ENCODE measurements at regions not wholly inside any gene's neighbourhood (a gene's known extent, or its start where the extent isn't known, plus 50 kb on each side); places are given as distances from the start of the nearest gene placed in this dataset.
"Not testable (repeated sequence)": the region's sequence is repeated elsewhere in the genome, so short reads cannot be mapped to it uniquely, and the experiment has no call there.

DNA sequence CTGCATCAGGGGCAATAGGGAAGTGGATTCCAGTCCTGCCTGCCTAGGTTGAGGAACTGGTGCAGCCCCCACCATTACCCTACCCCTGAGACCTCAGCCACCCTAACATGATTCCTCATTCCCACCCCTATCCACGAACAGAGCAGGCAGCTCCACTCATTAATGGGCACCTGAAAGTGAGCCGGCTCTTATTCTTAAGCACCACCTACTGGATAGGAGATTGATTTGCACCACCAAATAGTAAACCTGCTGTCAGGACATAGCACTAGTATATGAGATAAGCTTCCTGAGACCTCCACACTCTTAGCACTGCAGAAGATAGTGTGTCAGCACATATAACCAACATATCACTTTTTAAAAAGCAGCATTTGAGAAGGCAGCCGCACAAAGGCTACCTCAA is 573.2 kb downstream of the SOX5 start:
- no peak for DNase-seq (ENCODE audit: insufficient read length, low spot score)
- no peak for TF ChIP-seq POLR2A (IDR thresholded peaks at IDR 0.05; ENCODE audit: low read depth, low read length)
- no peak for FAIRE-seq

DNA sequence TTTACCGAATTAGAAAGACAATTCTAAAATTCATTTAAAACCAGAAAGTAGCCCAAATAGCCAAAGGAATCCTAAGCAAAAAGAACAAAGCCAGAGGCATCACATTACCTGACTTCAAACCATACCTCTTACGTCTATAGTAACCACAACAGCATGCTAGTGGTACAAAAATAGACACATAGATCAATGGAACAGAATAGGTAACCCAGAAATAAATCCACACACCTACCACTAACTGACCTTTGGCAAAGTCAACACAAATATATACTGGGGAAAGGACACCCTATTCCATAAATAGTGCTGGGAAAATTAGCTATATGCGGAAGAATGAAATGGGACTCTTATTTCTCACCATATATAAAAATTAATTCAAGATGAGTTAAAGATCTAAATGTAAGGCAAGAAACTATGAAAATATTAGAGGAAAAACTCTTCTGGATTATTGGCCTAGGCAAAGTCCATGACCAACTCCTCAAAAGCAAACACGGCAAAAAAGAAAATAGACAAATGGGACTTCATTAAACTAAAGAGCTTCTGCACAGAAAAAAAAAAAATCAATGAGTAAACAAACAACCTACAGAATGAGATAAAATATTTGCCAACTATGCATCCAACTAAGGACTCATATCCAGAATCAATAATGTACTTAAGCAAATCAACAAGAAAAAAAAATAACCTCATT is 568.9 kb downstream of the SOX5 start:
- DNase-seq (ENCODE audit: insufficient read length, low spot score) (no peak), FAIRE-seq (no peak)
- no peak for TF ChIP-seq POLR2A (IDR thresholded peaks at IDR 0.05; ENCODE audit: low read depth, low read length)

DNA sequence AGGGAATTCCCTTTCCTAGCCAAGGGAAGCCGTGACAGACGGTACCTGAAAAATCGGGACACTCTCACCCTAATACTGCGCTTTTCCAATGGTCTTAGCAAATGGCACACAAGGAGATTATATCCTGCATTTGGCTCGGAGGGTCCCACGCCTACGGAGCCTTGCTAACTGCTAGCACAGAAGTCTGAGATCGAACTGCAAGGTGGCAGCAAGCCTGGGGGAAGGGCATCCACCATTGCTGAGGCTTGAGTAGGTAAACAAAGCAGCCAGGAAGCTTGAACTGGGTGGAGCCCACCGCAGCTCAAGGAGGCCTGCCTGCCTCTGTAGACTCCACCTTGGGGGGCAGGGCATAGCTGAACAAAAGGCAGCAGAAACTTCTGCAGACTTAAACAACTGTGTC is 560.6 kb downstream of the SOX5 start:
- not testable (repeated sequence) for DNase-seq (ENCODE audit: insufficient read length, low spot score); FAIRE-seq

DNA sequence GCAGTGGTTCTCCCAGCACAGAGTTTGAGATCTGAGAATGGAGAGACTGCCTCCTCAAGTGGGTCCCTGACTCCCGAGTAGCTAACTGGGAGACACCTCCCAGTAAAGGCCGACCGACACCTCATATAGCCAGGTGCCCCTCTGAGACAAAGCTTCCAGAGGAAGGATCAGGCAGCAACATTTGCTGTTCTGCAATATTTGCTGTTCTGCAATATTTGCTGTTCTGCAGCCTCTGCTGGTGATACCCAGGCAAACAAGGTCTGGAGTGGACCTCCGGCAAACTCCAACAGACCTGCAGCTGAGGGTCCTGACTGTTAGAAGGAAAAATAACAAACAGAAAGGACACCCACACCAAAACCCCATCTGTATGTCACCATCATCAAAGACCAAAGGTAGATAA is 560.2 kb downstream of the SOX5 start:
- not testable (repeated sequence) for DNase-seq (ENCODE audit: insufficient read length, low spot score); FAIRE-seq

DNA sequence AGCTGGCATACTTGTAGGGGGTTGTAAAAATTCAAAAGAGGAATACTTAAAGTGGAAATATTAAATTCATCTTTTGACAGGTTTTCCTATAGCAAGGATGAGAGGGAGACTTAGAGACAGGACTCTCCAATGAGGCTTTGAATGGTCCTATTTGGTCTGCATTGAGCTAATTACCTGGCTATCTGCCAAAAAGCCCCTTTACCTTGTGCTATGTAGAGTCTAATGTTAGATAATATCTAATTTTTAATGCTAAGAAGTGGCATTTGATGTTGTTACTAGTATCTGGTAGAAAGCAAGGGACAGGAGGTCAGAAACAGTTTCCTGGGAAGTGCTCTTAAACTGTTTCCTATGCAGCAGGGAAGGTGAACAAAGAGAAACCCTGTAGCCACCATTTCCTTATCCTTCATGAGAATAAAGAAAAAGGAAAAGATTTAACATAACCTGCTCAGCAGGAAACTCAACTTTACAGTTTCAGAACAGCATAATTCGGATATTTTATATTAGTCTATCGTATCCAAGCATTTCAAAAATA is 550.0 kb downstream of the SOX5 start:
- FAIRE-seq (no peak), DNase-seq (ENCODE audit: insufficient read length, low spot score) (no peak)
- TF ChIP-seq POLR2A (IDR thresholded peaks at IDR 0.05; ENCODE audit: low read depth, low read length) = no peak

DNA sequence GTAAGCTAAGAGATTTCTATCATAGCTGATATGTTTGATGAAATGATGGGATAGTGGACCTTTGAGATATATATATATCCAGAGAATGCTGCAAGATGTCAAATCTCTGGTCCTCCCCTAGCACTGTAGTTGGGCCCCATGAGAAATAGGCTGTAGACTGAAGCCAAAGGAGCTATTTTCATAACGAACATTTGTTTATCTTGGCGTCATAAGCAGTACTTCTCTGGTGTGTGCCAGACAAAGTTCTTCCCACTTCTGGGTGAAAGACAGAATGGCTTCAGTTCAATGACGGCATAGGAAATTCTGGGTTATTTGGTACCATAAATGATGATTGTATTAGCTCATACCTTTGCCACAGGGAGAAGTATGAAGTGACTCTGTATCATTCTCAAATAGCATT is 534.3 kb downstream of the SOX5 start:
- no peak for TF ChIP-seq POLR2A (IDR thresholded peaks at IDR 0.05; ENCODE audit: low read depth, low read length)
- FAIRE-seq = no peak
- no peak for DNase-seq (ENCODE audit: insufficient read length, low spot score)

DNA sequence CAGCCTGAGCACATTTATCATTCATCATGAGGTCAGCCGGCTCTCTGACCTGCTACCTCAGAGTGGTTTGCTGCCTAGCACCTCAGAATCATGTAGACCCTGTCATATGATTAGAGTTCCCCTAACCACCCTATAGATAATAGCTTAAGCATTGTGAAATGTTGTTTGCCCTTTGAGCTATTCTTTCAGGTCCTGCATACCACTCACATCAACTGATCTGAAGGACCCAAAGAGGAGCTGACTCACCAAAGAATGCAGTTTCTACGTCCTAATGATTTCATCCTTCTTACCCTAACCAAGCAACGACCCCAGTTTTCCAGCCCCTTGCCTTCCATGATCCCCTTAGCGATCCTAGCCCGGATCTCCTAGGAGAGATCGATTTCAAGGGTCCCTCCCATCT is 527.9 kb downstream of the SOX5 start:
- no peak for DNase-seq (ENCODE audit: insufficient read length, low spot score)
- no peak for TF ChIP-seq POLR2A (IDR thresholded peaks at IDR 0.05; ENCODE audit: low read depth, low read length)
- FAIRE-seq = no peak

DNA sequence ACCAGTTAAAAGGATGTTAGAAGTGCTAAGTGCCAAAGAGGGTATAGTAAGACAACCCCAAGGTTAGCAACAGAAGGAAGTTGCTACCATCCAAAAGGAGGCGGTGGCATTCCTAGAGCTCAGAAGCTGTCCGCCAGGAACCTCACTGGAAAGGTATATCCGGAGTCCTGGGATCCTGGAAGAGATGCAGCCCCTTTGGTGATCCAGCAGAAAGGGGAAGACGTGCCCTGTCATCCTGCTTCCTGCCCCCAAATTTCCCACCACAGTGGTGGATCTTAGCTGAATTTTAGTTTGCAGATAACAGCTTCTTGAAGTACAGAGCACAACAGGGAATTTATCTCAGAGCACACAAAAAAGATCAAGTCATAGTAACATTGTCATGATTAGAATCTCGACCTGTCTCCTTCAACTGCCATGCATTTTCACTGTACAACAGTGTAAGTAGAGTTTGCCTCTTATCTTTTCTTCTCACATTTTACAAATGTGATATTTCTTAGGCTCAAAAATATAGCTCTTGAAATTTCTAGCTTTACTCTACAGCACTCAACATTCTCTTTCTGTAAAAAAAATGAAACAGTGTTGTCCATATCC is 526.3 kb downstream of the SOX5 start:
- no peak for FAIRE-seq
- DNase-seq (ENCODE audit: insufficient read length, low spot score) = no peak
- no peak for TF ChIP-seq POLR2A (IDR thresholded peaks at IDR 0.05; ENCODE audit: low read depth, low read length)

DNA sequence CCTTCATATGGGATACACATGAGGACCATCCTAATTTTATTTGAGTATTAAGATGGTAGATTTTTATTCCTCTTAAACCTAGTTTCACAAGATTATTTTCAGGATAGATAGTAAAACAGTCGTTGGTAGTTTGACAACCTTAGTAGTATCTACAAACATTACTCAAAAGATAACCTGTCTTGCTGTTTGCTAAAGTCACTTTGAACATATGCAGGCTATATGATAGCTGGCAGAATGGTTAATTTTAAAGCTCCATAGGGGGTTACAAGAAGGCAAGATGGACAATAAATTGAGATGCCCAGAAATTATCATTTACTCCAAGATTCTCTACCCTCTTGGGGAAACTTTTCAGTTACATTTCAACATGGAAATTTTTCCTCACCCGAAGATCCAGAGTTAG is 525.7 kb downstream of the SOX5 start:
- TF ChIP-seq POLR2A (IDR thresholded peaks at IDR 0.05; ENCODE audit: low read depth, low read length) = no peak
- FAIRE-seq (no peak), DNase-seq (ENCODE audit: insufficient read length, low spot score) (no peak)

DNA sequence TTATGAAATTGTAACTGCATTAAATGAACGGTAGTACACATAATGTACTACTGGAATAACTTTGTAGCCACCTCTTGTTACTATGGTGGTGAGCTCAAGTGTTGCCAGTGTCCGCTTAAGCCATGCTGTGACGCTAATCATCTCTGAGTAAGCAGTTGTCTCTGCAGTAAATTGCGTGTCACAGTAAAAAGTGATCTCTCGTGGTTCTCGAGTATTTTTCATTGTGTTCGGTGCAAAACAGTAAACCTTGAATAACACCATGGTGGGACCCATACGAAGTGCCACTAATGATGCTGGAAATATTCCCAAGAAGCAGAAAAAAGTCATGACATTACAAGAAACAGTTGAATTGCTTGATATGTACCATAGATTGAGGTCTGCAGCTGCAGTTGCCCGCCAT is 524.8 kb downstream of the SOX5 start:
- DNase-seq (ENCODE audit: insufficient read length, low spot score) (no peak), FAIRE-seq (no peak)
- TF ChIP-seq POLR2A (IDR thresholded peaks at IDR 0.05; ENCODE audit: low read depth, low read length) = no peak

DNA sequence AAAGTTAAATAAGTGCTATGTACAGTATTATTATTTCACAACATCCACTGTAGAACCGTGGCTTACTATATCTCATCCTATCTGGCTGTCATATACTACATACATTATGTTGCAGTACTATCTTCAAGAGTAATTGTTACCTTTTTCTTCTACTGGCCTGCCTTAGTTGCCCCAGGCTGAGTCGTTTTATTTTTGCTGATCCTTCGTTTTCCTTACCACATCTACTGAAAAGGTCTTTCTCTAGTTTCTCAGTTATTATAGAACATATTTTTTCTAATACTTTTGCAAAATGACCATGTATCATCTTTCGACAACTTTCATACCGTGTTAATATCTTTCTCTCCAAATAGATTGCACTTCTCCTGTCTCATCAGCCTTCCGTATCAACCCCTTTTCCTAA is 523.1 kb downstream of the SOX5 start:
- FAIRE-seq (no peak), DNase-seq (ENCODE audit: insufficient read length, low spot score) (no peak)
- no peak for TF ChIP-seq POLR2A (IDR thresholded peaks at IDR 0.05; ENCODE audit: low read depth, low read length)

DNA sequence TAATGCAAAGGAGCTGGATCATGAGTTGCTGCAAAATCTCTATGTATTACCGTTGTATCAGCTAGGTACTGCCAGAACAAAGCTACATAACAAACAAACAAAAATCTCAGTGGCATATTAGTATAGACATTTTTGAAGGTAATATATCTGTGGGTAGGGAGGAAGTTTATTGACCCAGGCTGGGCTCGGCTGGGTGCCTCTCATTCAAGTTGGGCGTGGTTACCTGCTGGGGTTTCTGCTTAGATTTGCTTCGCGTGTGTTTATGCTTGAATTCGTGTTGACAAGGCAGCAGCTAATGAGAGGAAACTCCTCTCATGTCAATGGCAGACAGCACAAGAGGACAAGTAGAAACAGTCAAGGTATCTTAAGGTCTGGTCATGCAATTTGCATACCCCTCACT is 520.7 kb downstream of the SOX5 start:
- FAIRE-seq (no peak), DNase-seq (ENCODE audit: insufficient read length, low spot score) (no peak)
- no peak for TF ChIP-seq POLR2A (IDR thresholded peaks at IDR 0.05; ENCODE audit: low read depth, low read length)

DNA sequence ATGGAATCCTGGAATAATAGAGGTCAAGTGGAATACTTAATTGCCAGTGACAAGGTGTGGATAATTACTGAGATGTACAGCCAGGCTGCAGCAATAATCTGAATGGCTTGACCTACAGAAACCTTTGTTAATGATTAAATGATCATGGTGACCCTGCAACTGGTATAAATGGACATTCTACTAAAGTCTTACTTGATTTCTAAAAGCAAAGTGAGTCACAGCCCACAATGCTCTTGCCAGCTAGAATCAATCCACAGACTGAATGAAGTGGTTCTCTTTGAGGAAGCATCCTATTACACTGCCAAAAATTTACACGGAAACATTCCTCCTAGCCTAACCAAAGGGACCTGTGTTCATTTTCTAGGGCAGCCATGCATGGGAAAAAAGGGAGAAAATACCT is 518.5 kb downstream of the SOX5 start:
- DNase-seq (ENCODE audit: insufficient read length, low spot score) = no peak
- FAIRE-seq = no peak

DNA sequence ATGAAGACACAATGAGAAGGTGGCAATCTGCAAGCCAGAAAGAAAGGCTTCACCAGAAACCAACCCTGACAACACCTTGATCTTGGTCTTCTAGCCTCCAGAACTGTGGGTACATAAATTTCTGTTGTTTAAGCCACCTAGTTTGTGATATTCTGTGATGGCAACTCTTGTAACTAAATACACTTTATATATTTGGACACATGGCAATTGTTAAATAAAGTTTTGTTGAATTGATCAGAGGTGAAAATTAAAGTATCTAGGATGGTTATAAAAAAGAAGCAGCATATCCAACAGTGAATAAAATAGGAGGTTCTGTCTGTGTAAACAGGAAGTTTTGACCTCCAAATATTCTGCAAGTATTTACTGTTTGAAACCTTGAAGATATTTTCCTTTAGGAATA is 516.3 kb downstream of the SOX5 start:
- TF ChIP-seq POLR2A (IDR thresholded peaks at IDR 0.05; ENCODE audit: low read depth, low read length) = no peak
- FAIRE-seq = no peak

More for the DNA sequence above, 518.5 kb downstream of the SOX5 start:
- TF ChIP-seq POLR2A (IDR thresholded peaks at IDR 0.05; ENCODE audit: low read depth, low read length) = no peak

DNA sequence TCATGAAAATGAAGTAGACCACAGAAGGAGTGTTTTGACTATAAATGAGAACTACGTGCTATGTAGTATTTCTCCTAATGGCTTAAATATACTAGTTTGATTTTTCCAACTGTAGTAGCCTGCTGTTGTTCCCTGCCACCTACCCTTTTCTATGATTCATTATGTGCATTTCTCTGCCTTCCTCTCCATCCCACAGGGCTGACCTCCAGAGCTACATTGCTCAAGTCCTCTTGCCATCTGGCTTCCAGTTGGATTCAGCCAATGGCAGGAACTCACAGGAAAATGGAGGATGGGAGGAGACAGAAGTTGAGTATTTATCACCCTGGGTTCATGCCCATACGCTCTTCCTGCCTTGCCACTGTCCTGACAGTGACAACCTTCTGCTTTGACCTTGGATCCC is 515.3 kb downstream of the SOX5 start:
- DNase-seq (ENCODE audit: insufficient read length, low spot score) = no peak
- TF ChIP-seq POLR2A (IDR thresholded peaks at IDR 0.05; ENCODE audit: low read depth, low read length) = no peak
- no peak for FAIRE-seq

More for the DNA sequence above, 516.3 kb downstream of the SOX5 start:
- no peak for DNase-seq (ENCODE audit: insufficient read length, low spot score)
